ENCODE measurements at regions not wholly inside any gene's neighbourhood (a gene's known extent, or its start where the extent isn't known, plus 50 kb on each side); places are given as distances from the start of the nearest gene placed in this dataset.

DNA sequence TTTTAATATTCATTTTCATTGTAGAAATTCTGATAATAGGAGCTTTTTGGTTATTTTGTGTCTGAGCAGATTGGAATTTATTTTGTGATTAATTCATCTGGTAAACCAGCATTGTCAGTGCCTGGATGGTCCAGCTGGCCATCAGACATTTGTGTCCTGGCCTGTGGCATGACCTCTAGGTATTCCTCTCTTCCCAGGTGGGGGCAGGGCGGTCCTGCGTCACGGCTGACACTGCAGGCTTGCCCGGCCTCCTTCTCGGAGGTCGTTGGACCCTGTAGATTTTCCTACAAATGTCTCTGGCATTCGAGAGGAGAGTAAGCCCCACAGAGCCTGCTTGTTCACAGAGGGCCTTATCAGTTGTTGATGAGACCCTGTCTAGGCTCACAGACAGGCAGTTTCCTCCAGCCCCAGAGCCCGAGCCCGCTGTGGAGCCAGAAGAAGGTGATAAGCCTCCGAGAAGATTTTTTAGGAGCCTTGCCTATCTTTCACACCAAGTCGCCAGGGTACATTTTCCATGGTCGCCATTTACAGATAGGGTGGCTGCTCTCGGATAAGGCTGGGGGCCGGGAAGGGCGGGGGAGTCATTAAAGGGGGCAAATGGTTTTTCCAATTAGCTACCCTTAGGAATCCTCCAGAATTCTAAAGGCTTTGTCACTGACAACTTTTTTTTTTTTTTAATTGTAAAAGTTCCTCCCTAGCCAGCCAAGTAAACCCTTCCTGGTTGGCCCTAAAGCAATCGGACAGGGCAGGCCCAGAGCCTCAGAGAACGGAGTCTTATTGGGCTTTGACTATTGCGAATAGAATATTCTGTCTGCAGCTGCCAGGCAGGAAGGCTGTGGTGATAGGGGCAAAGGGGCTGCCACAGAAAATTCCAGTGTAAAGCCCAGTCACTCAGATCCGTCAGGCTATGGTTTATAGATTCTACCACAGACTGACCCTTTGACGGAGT, 78.1 kb upstream of the TBX20 start:
- no peak for DNase-seq

DNA sequence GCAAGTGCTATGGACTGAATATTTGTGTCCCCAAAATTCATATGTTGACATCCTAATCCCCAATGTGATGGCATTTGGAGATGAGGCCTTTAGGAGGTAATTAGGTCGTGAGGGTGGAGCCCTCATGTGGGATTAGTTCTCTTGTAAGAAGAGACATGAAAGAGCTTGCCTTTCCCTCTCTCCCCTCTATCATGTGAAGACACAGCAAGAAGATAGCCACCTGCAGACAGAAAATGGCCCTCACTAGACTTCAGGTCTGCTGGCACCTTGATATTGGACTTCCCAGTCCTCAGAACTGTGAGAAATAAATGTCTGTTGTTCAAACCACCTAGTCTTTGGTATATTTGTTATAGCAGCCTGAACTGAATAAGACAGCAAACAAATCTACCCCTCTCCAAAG, 75.1 kb upstream of the TBX20 start:
- no peak for DNase-seq

DNA sequence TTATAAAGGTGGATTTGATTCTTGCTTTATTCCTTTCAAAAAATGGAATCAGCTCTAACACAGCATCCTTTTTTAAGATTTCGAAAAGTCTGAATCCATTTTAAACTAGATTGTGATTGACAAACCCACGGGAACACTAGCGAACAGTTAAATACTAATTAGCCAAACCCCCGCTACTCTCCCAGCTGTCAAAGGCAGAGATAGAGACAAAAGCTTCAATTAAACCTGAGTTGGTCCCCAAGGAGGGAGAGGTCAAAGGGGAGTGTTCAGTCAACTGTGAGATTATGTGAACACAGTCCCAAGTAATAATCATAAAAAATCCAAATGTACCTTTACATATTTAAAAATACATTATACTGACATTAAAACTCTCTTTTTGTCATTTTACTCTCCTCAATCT, 65.7 kb upstream of the TBX20 start:
- no peak for DNase-seq

DNA sequence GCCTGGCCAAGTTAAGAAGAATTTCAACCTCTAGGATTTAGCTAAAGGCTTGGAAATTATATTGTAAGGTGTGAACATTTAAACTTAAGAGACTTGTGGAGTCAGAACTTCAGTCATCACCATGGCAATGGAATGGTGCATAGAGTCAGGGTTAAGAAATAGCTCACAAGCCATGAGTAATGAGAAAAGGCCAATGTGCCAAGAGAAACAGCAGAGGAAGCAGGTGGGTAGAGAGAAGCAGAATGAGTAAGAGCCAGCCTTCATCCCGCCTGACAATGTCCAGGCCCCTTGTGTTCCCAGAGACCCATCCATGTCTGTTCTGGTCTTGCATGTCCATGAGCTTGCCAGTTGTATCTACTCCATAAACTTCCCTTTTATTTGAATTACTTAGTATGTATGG, 62.6 kb upstream of the TBX20 start:
- DNase-seq: no peak

DNA sequence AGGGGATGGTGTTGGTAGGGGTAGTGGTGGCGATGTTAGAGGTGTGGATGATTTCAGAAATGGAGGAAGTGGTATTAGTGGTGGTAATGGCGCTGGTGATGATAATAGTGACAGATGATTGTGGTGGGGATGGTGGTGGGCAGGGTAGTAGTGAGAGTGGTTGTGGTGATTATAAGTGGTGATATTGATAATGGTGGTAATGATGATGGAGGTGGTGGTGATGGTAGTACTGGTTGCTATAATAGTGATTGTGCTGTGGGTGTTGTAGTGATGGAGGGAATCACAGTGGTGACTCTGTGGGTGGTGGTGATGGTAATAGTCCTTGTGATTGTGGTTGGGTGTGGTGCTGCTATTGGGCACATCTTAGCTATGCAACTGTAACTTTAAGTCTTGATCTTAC, 61.6 kb upstream of the TBX20 start:
- no peak for DNase-seq

DNA sequence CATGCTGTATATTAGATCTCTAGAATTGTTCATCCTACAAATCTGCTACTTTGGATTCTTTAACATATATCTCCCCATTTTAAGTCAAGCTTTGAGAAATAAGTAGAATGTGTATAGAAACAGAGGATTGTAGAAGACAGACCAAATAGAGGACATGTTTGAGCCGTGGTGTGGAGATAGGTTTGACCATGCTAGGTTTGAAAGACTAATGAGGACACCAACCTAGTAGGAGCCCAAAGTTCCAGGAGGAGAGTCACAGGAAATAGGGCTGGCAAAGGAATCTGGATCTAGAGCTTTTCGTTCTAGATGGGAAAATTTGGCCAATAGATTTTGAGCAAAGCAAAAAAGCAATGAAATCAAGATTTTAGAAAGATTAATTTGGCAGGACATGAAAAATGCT, 60.5 kb upstream of the TBX20 start:
- DNase-seq: no peak

DNA sequence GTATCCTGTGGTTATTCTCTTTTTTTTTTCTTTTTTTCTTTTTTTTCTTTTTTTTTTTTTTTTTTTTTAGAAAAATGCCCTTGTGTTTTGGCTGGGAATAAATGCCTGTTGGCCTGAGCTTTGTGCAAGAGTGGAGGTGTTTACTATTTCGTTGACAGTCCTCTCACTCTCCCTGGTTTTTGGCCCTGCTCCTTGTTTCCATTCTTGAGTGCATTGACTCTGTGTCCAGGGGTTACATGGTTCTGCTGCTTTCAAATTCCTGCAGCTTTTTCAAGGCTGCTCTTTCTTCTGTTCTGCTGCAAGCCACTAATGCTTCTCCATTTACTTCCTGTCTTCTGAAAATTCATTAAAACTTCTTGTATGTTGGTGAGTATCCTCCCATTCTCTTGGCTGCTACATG, 59.7 kb upstream of the TBX20 start:
- no peak for DNase-seq
